GM18508 (cell line): ENCODE measurements at regions not wholly inside any gene's neighbourhood (a gene's known extent, or its start where the extent isn't known, plus 50 kb on each side); places are given as distances from the start of the nearest gene placed in this dataset.

Source experiments
- ATAC-seq: cut with Tn5 transposase; IDR thresholded peaks from one replicate; pipeline ENCODE4 v1.9.1; 2021; ENCODE audit warnings: moderate number of reproducible peaks; ENCODE audit not compliant: insufficient read depth, unreplicated experiment

DNA sequence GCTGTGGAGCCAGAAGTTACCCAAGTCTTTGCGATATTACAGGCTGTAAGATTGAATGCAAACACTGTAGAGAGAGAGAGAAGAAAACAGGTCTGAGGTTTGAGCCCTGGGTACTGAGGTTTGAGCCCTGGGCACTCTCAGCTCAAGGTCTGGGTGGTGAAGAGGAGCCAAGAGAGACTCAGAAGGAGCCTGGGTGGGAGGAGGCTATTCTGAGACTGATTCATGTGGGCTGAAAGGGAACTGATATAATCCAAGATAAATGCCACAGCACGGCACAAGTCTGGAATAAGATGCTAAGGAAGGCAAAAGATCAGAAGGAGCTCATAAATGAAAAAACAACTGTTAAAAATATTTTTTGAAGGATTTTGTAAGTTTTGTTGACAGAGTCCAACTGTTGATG lies 407.6 kb upstream of the HS6ST1 start:
- no peak for ATAC-seq

- ATAC-seq, result no peak
Measured at GRCh38 chr2:128726911-128727310, 408.2 kb upstream of the HS6ST1 start.

DNA sequence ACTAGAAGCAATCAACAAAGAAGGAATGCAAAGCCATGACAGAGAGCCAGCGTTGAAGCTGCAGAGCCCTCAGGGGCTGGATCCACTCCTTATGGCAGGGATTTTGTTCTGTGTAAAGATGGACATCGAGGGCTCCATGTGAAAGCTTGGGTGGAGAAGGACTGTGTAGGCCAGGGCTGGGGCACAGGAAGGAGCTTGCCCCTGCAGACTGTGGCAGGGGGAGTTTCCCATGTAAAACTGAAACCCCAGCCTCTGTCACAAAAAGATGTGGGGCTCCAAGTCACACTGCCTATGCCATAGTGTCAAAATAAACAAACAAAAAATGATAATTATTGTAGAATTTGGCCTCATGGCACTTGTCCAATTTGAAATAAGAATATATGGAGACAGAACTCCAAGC lies 408.7 kb upstream of the HS6ST1 start:
- ATAC-seq, result peak; percentile 77

- peak; percentile 42 for ATAC-seq
Measured at GRCh38 chr2:128727914-128728313, 409.2 kb upstream of the HS6ST1 start.

- no peak for ATAC-seq
Measured at GRCh38 chr2:128729051-128729450, 410.4 kb upstream of the HS6ST1 start.

- ATAC-seq, result no peak
Measured at GRCh38 chr2:128731994-128732650, 413.5 kb upstream of the HS6ST1 start.

DNA sequence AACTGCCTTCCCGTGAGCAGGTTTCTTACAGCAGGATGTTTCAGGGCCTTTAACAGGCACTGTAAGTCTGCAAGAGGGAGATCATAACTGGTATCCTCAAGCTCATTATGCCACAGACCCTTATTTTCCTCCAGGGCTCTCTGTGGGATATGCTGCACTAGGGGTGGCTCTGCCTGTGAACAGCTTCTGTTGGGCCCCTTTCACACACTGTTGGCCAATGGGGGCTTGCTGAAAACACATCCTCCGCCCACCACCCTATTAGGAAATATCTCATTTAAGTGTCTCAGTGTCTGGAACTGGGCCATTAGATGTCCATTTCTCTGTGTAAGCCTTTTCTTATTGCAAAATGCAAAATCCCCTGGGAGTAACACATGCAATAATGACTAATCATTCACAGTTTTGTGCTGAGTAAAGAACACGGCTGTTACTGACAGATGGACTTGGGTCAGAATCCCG lies 414.3 kb upstream of the HS6ST1 start:
- no peak for ATAC-seq

DNA sequence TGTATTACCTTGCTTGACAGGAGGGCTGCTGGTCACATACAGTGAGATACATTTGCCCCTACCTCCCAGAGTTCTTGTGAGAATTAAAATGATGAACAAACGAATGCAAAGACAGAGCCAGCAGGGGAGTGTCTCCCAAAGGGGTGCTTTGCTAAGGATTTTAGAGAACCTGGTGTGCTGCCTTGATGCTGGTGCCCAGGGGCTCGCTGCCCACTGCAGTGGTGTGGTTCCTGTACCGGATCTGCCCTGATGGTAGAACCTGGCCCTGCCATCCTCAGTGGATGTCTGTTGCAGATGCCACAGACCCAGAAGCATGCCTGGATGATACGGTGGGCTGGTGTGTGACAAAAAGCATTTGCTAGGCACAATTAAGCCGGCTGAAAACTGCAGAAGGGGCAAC lies 414.8 kb upstream of the HS6ST1 start:
- no peak for ATAC-seq

DNA sequence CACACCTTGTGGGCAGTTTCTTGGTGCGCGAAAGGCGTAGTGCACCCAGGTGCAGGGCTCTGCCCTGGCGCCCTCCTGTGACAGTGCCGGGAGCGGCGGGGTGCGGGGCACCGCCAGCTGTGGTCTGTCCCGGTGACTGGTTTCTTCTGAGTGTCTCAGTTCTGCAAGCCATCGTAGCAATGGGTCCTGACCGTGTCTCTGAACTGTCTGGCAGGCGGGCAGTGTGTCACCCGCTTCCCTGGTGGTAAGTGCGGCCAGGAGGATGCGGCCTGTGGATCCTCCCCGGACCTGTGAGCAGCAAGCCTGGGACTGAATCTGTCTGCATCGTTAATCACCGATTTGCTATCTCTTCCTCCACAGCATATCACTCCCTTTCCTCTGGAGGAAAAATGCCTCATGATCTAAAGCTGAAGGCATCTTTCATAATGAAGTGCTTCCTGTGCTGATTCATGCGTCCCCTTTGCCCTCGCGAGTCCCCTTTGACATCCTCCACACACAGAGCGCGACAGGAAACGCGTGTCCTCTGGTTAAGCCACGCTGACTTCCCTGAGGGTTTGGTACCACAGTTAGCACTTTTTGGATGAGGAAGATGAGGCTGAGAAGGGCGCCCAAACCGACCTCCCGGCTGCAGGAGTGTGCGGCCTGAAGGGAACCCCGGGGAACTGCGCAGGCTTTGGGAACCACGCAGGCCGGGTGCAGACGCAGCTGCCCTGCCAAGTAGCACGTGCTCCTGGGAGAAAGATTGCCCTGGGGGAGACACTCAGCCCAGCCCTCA lies 416.0 kb upstream of the HS6ST1 start:
- no peak for ATAC-seq

DNA sequence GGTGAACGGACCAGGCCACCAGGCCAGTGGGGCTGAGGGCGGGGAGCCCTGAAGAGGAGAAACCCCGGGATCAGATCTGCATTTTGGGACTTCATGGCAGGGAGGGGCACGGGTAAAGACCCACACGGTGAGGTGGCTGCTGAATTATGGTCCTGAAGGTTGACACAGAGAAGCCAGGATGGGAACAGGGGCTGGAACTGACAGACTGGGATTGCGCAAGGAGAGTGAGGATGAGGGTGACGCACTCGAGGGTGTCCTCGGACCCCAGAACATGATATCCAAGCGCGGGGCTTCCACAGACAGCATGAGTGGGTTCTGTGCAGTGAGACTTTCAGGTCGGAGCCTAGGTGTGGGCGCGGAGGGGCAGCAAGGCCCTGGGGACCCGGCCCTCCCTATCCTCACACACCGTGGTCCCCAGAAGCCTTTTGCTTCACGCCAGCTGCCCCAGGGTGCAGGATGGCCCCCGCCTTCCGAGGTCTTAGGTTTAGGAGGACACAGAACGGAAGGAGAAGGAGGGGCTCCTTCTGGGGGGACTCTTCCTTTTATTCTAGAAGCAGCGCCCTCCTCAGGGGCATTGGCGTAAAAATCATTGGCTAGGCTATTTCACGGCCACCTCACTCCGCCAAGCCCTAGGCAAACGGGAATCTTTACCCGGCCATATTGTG lies 416.8 kb upstream of the HS6ST1 start:
- ATAC-seq, result no peak

GRCh38 chr2:128736046-128736688 lies 417.5 kb upstream of the HS6ST1 start:
- no peak for ATAC-seq

DNA sequence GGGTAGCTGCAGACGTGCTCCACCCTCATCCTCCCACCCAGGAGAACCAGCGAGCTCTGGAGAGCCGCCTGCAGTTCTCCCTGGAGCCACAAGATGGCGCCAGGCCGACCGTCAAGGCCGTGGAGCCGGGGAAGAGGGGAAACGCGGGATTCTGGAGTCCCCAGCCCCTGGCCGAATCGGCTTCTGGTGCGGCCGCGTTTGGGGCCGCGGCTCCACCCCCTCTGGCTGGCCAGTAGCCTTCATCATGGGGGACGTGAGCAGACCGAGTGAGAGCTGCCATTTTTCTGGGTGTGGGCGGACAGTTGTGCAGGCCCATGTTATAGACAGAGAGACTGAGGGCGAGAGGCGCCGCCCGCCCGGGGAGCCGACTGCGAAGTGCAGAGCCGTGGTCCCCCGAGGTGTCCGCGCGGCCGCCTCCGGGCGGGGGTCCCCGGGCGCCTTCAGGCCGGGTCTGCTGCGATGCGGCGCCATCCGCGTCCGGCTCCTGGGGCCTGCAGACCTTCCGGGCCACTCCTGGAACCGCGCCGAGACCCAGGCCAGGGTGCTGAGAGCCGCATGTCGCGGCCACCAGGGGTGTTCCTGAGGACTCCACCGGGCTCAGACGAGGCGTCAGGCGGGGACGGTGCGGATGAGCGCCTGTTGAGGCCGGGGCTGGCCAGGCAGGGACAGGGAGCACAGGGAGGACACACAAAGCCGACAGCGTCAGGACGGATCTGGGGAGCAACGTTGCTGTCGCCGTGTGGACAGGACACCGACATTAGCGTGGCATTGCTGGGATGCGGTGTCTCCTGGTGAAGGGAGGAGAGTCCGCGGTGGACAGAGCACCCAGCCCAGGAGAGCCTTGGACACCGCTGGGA lies 418.2 kb upstream of the HS6ST1 start:
- ATAC-seq, result no peak

- no peak for ATAC-seq
Measured at GRCh38 chr2:128737546-128737826, 418.8 kb upstream of the HS6ST1 start.

DNA sequence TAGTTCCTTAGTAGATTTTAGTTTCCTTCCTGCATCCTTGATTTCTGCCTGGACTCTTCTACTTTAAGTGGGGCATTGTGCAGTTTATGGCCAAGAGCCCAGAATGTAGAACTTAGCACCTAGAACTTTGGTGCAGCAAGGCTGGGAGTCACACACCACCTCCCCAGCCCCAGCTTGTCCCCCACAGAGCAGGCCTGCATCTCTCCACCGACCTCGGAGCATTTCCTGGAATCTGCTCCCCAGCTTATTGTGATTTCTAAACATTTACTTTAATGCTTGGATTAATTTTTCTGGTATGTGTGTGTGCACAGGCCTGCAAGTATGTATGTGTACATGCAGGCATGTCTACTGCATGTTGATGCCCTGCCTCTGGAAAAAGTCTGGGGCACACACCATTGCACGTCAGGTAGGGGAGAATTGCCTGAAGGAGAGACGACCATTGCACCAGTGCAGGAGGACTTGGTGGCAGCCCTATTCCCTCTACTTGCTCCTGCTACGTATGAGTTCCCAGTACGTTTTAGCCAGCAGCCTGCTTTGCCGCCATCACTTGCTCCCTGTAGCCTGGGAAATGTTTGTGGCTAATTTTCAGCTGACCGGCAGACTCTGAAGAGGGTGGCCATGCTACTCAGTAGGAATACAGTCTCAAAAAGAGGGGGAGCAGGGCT lies 419.9 kb upstream of the HS6ST1 start:
- ATAC-seq, result no peak

- ATAC-seq, result no peak
Measured at GRCh38 chr2:128742467-128742866, 423.8 kb upstream of the HS6ST1 start.

DNA sequence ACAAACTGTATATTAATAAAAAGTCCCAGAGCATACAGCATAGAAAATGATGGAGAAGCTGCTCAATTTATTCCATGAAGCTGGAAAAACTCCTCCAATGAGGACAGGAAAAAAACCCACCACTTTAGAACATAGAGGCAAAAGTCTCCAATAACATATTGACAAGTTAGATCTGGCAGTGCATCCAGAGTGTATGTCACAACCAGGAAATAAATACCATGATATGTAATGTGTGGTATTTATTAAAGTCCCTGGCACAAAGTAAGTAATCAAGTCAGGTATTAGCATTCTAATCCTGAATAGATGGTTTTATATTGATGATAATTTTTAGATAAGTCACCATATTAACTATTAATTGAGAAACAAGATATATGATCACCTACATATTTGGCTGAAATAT lies 427.3 kb upstream of the HS6ST1 start:
- no peak for ATAC-seq

DNA sequence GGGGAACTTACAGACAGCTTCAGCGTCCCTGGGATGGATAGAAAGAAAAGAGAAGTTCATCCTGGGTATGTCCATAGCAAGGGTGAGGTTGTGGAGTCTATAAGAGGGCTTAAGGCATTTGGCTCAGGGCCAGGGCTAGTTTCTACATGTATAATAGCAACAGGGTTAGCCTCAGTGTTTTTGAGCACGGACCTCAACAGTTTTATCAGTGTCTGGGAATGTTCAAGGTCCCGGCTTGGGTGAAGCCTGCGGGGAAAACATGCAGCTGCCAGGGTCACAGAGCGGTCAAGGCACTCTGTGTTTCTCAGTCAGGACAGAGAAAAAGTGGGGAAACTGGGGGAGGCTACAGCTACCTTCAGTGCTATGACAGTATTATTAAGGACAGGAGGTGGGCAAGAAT lies 427.7 kb upstream of the HS6ST1 start:
- no peak for ATAC-seq

DNA sequence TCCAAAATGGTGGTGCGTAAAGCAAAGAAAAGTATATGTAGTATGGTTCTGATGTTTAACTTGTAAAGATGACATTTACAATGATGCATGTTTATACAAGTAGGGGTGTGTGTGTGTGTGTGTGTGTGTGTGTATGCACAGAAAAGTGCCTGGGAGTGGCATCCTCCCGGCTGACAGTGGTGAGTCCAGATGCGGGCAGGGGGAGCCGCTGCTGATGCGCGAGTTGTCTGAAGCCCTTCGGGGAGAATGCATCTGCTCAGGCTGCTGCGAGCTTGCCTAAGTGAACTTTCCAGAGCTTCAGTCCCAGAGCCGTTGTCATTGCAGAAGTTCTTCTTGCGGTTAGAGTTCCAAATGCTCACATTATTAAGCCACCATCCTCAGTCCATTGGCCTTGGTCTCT lies 429.7 kb upstream of the HS6ST1 start:
- no peak for ATAC-seq

GRCh38 chr2:128748835-128749605 lies 430.4 kb upstream of the HS6ST1 start:
- no peak for ATAC-seq
